ENCODE measurements at regions not wholly inside any gene's neighbourhood (a gene's known extent, or its start where the extent isn't known, plus 50 kb on each side); places are given as distances from the start of the nearest gene placed in this dataset.

DNA sequence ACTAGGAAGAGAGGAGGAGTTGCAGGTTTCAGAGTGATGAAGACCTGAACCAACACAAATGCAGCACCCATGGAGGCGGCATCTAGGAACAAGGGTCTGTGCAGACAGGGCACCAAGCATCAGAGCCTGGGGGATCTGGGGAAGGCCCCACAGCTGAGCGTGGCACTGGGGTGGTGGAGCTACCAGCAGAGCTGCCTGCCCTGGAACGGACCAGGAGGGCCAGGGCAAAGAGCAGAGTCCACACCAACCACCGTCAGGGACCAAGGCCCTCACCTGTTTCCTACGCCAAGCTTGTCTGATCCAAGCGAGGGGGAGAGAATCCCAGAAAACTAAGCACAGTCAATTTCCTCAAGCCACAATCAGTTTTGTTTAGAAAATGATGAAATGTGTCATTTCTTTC is 79.0 kb upstream of the SYT6 start:
- Histone ChIP-seq H3K4me1 (ENCODE audit: control insufficient read depth, insufficient read depth, low read length) (no peaks in the 10 kb centered on the region), H3K36me3 (ENCODE audit: control insufficient read depth in 2 of 2, insufficient read depth in 1 of 2, low read length in 2 of 2) (no peaks in the 10 kb centered on the region), H3K9me3 (ENCODE audit: control insufficient read depth, insufficient read depth, low read depth, low read length) (no peaks in the 10 kb centered on the region), H3K27ac (ENCODE audit: extremely low read depth, low read depth, low read length) (no peak overlapping the region), H3K4me3 (ENCODE audit: low read depth, low read length) (no peak overlapping the region)
- POLR2A ChIA-PET: no interaction called here
- CTCF ChIA-PET: no interaction called here
- TF ChIP-seq ZNF555 (tag by site-specific recombination; conservative IDR thresholded peaks at IDR 0.05) (no peak), ZNF701 (tag by site-specific recombination; IDR thresholded peaks at IDR 0.05) (no peak), ZNF184 (tag by site-specific recombination; IDR thresholded peaks at IDR 0.05) (no peak), KLF10 (tag by site-specific recombination; IDR thresholded peaks at IDR 0.05) (no peak), ZNF274 (IDR thresholded peaks at IDR 0.05; ENCODE audit: low read length) (no peak), ZNF274 (tag by site-specific recombination; IDR thresholded peaks at IDR 0.05; ENCODE audit: borderline replicate concordance) (no peak), ZNF19 (tag by site-specific recombination; IDR thresholded peaks at IDR 0.05; ENCODE audit: low read depth) (no peak), TRIM28 (IDR thresholded peaks at IDR 0.05; ENCODE audit: borderline replicate concordance, low read length) (no peak), ZNF473 (tag by site-specific recombination; IDR thresholded peaks at IDR 0.05) (no peak), GLIS2 (tag by site-specific recombination; IDR thresholded peaks at IDR 0.05) (no peak), ZNF138 (tag by site-specific recombination; IDR thresholded peaks at IDR 0.05; ENCODE audit: borderline replicate concordance) (no peak), ZFHX2 (tag by site-specific recombination; conservative IDR thresholded peaks at IDR 0.05) (no peak), ZNF514 (tag by site-specific recombination; IDR thresholded peaks at IDR 0.05) (no peak), GLI4 (tag by site-specific recombination; IDR thresholded peaks at IDR 0.05) (no peak), ZSCAN16 (tag by site-specific recombination; IDR thresholded peaks at IDR 0.05) (no peak), ZNF76 (tag by site-specific recombination; IDR thresholded peaks at IDR 0.05; ENCODE audit: borderline replicate concordance, low read depth) (no peak)

DNA sequence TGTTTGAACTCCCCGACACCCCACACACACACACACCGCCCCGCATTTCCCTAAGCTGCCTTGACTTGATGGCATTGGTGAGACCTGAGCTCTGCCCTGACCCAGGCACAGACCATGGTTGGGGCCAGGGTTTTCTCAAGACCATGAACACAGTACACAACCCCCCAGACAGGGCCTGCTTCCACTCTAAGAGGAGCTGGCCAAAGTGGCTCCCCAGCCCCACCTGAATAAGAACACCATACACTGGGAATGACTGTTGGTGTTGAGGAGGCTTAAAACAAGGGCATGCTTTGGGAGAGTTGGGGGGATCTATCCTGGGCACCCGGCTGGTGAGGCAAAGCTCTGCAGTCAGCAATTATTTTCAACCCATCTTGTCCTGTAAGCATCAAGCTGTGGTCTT is 77.6 kb upstream of the SYT6 start:
- H3K9me3 ChIP-seq (ENCODE audit: control insufficient read depth, insufficient read depth, low read depth, low read length): no peaks in the 10 kb centered on the region
- no peaks in the 10 kb centered on the region for H3K4me1 ChIP-seq (ENCODE audit: control insufficient read depth, insufficient read depth, low read length)
- ChIA-PET POLR2A (no interaction called here), CTCF (interaction anchor here (0.6 kb wide), 1 partner anchor 417 kb away, joined by 3 read pairs; no protein-coding TSS in a partner anchor)
- no peak overlapping the region for H3K4me3 ChIP-seq (ENCODE audit: low read depth, low read length)
- H3K27ac ChIP-seq (ENCODE audit: extremely low read depth, low read depth, low read length): no peak overlapping the region
- no peaks in the 10 kb centered on the region for H3K36me3 ChIP-seq (ENCODE audit: control insufficient read depth in 2 of 2, insufficient read depth in 1 of 2, low read length in 2 of 2)
- TF ChIP-seq MZF1 (tag by site-specific recombination; IDR thresholded peaks at IDR 0.05; ENCODE audit: borderline replicate concordance) (no peak), ZNF239 (tag by site-specific recombination; IDR thresholded peaks at IDR 0.05) (no peak), SETDB1 (IDR thresholded peaks at IDR 0.05; ENCODE audit: insufficient read length, low read length) (no peak), ZNF529 (tag by site-specific recombination; IDR thresholded peaks at IDR 0.05; ENCODE audit: insufficient replicate concordance) (no peak), PRDM4 (tag by site-specific recombination; IDR thresholded peaks at IDR 0.05) (no peak), ZBTB26 (tag by site-specific recombination; optimal IDR thresholded peaks at IDR 0.05) (no peak), PATZ1 (tag by site-specific recombination; IDR thresholded peaks at IDR 0.05) (no peak), ZNF112 (tag by site-specific recombination; IDR thresholded peaks at IDR 0.05) (no peak), ZNF76 (tag by site-specific recombination; IDR thresholded peaks at IDR 0.05; ENCODE audit: borderline replicate concordance, low read depth) (no peak), GLI2 (tag by site-specific recombination; IDR thresholded peaks at IDR 0.05; ENCODE audit: borderline replicate concordance, low read depth) (no peak), EGR2 (tag by site-specific recombination; IDR thresholded peaks at IDR 0.05; ENCODE audit: low read depth) (no peak), ZNF133 (tag by site-specific recombination; IDR thresholded peaks at IDR 0.05) (no peak)
- TF ChIP-seq, protein P1, sequence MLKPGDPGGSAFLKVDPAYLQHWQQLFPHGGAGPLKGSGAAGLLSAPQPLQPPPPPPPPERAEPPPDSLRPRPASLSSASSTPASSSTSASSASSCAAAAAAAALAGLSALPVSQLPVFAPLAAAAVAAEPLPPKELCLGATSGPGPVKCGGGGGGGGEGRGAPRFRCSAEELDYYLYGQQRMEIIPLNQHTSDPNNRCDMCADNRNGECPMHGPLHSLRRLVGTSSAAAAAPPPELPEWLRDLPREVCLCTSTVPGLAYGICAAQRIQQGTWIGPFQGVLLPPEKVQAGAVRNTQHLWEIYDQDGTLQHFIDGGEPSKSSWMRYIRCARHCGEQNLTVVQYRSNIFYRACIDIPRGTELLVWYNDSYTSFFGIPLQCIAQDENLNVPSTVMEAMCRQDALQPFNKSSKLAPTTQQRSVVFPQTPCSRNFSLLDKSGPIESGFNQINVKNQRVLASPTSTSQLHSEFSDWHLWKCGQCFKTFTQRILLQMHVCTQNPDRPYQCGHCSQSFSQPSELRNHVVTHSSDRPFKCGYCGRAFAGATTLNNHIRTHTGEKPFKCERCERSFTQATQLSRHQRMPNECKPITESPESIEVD (tag by site-specific recombination; IDR thresholded peaks at IDR 0.05): no peak
- TF ChIP-seq, protein P2, sequence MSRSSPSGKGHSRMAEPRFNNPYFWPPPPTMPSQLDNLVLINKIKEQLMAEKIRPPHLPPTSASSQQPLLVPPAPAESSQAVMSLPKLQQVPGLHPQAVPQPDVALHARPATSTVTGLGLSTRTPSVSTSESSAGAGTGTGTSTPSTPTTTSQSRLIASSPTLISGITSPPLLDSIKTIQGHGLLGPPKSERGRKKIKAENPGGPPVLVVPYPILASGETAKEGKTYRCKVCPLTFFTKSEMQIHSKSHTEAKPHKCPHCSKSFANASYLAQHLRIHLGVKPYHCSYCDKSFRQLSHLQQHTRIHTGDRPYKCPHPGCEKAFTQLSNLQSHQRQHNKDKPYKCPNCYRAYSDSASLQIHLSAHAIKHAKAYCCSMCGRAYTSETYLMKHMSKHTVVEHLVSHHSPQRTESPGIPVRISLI (tag by site-specific recombination; IDR thresholded peaks at IDR 0.05): no peak

All from HEK293 (cell line).